Activated naive CD8-positive, alpha-beta T cell treated with anti-CD3 and anti-CD28 coated beads for 36 hours (primary cell): ENCODE measurements at regions not wholly inside any gene's neighbourhood (a gene's known extent, or its start where the extent isn't known, plus 50 kb on each side); places are given as distances from the start of the nearest gene placed in this dataset.

Experiments
- DNase-seq: peaks from one replicate; pipeline ENCODE4 v3.0.0; 2021
- H3K27ac Mint-ChIP-seq: one replicate; pipeline ENCODE4 v1.8.0; 2022; ENCODE audit warnings: mild to moderate bottlenecking, moderate library complexity, mixed read lengths
- H3K27me3 Mint-ChIP-seq: one replicate; pipeline ENCODE4 v1.8.0; 2022; ENCODE audit warnings: mild to moderate bottlenecking, mixed read lengths
- H3K36me3 Mint-ChIP-seq: one replicate; pipeline ENCODE4 v1.8.0; 2021; ENCODE audit warnings: mild to moderate bottlenecking, mixed read lengths
- H3K4me1 Mint-ChIP-seq: one replicate; pipeline ENCODE4 v1.8.0; 2021; ENCODE audit warnings: mixed read lengths
- H3K4me3 Mint-ChIP-seq: one replicate; pipeline ENCODE4 v1.8.0; 2022; ENCODE audit warnings: mild to moderate bottlenecking, moderate library complexity, mixed read lengths
- H3K9me3 Mint-ChIP-seq: one replicate; pipeline ENCODE4 v1.8.0; 2022; ENCODE audit warnings: mixed read lengths

- no peaks in the 10 kb centered on the region for H3K4me1 Mint-ChIP-seq
- peaks cover 34% of the 10 kb centered on the region for H3K27me3 Mint-ChIP-seq
- H3K4me3 Mint-ChIP-seq = no peak overlapping the region
- H3K36me3 Mint-ChIP-seq = no peaks in the 10 kb centered on the region
- DNase-seq = no peak
- no peak overlapping the region for H3K27ac Mint-ChIP-seq
- H3K9me3 Mint-ChIP-seq = no peaks in the 10 kb centered on the region
Observed at GRCh38 chr3:193790086-193790990, 197.3 kb downstream of the OPA1 start.

GRCh38 chr3:193791041-193792032, 198.3 kb downstream of the OPA1 start:
- H3K27me3 Mint-ChIP-seq = peaks cover 29% of the 10 kb centered on the region
- no peak for DNase-seq
- H3K27ac Mint-ChIP-seq = no peak overlapping the region
- H3K9me3 Mint-ChIP-seq = no peaks in the 10 kb centered on the region
- H3K36me3 Mint-ChIP-seq = no peaks in the 10 kb centered on the region
- H3K4me3 Mint-ChIP-seq = no peak overlapping the region
- no peaks in the 10 kb centered on the region for H3K4me1 Mint-ChIP-seq

- Mint-ChIP-seq H3K36me3 (no peaks in the 10 kb centered on the region), H3K27ac (no peak overlapping the region), H3K27me3 (peaks cover 18% of the 10 kb centered on the region), H3K9me3 (no peaks in the 10 kb centered on the region), H3K4me3 (no peak overlapping the region), H3K4me1 (no peaks in the 10 kb centered on the region)
- DNase-seq = no peak
Observed at GRCh38 chr3:193793123-193793522, 200.1 kb downstream of the OPA1 start.

- Mint-ChIP-seq H3K36me3 (no peaks in the 10 kb centered on the region), H3K4me3 (no peak overlapping the region), H3K27me3 (peaks cover 11% of the 10 kb centered on the region), H3K27ac (no peak overlapping the region), H3K4me1 (no peaks in the 10 kb centered on the region), H3K9me3 (no peaks in the 10 kb centered on the region)
- no peak for DNase-seq
Observed at GRCh38 chr3:193794002-193794881, 201.2 kb downstream of the OPA1 start.

- H3K27me3 Mint-ChIP-seq = peaks cover 11% of the 10 kb centered on the region
Observed at GRCh38 chr3:193795062-193795690, 202.2 kb downstream of the OPA1 start.

GRCh38 chr3:193796089-193796488, 203.1 kb downstream of the OPA1 start:
- DNase-seq = no peak
- no peaks in the 10 kb centered on the region for H3K4me1 Mint-ChIP-seq
- H3K27ac Mint-ChIP-seq = no peak overlapping the region
- H3K27me3 Mint-ChIP-seq = peaks cover 11% of the 10 kb centered on the region
- no peaks in the 10 kb centered on the region for H3K36me3 Mint-ChIP-seq
- no peak overlapping the region for H3K4me3 Mint-ChIP-seq
- H3K9me3 Mint-ChIP-seq = no peaks in the 10 kb centered on the region

More at GRCh38 chr3:193795062-193795690, 202.2 kb downstream of the OPA1 start:
- Mint-ChIP-seq H3K27ac (no peak overlapping the region), H3K4me1 (no peaks in the 10 kb centered on the region), H3K36me3 (no peaks in the 10 kb centered on the region), H3K9me3 (no peaks in the 10 kb centered on the region), H3K4me3 (no peak overlapping the region)
- no peak for DNase-seq

GRCh38 chr3:193797566-193797965, 204.6 kb downstream of the OPA1 start:
- DNase-seq = no peak
- Mint-ChIP-seq H3K4me1 (no peaks in the 10 kb centered on the region), H3K9me3 (no peaks in the 10 kb centered on the region), H3K4me3 (no peak overlapping the region), H3K27ac (no peak overlapping the region), H3K27me3 (peaks cover 6% of the 10 kb centered on the region), H3K36me3 (no peaks in the 10 kb centered on the region)

- Mint-ChIP-seq H3K27ac (no peak overlapping the region), H3K4me3 (no peak overlapping the region), H3K4me1 (no peaks in the 10 kb centered on the region), H3K36me3 (no peaks in the 10 kb centered on the region), H3K9me3 (no peaks in the 10 kb centered on the region), H3K27me3 (peaks cover 4% of the 10 kb centered on the region)
- DNase-seq = no peak
Observed at GRCh38 chr3:193798051-193798450, 205.0 kb downstream of the OPA1 start.

- no peak overlapping the region for H3K4me3 Mint-ChIP-seq
- no peaks in the 10 kb centered on the region for H3K36me3 Mint-ChIP-seq
- no peaks in the 10 kb centered on the region for H3K9me3 Mint-ChIP-seq
- H3K27ac Mint-ChIP-seq = no peak overlapping the region
- H3K27me3 Mint-ChIP-seq = no peaks in the 10 kb centered on the region
- no peaks in the 10 kb centered on the region for H3K4me1 Mint-ChIP-seq
- no peak for DNase-seq
Observed at GRCh38 chr3:193800138-193801043, 207.4 kb downstream of the OPA1 start.

GRCh38 chr3:193801097-193801496, 208.1 kb downstream of the OPA1 start:
- no peak overlapping the region for H3K27ac Mint-ChIP-seq
- no peak overlapping the region for H3K4me3 Mint-ChIP-seq
- no peaks in the 10 kb centered on the region for H3K4me1 Mint-ChIP-seq
- no peak for DNase-seq
- no peaks in the 10 kb centered on the region for H3K27me3 Mint-ChIP-seq
- H3K36me3 Mint-ChIP-seq = no peaks in the 10 kb centered on the region
- no peaks in the 10 kb centered on the region for H3K9me3 Mint-ChIP-seq

GRCh38 chr3:193803288-193803687, 210.3 kb downstream of the OPA1 start:
- Mint-ChIP-seq H3K27me3 (no peaks in the 10 kb centered on the region), H3K36me3 (no peaks in the 10 kb centered on the region), H3K27ac (no peak overlapping the region), H3K4me3 (no peak overlapping the region), H3K9me3 (no peaks in the 10 kb centered on the region), H3K4me1 (no peaks in the 10 kb centered on the region)
- no peak for DNase-seq

GRCh38 chr3:193805448-193805847, 212.4 kb downstream of the OPA1 start:
- Mint-ChIP-seq H3K4me1 (no peaks in the 10 kb centered on the region), H3K27ac (no peak overlapping the region), H3K4me3 (no peak overlapping the region), H3K9me3 (no peaks in the 10 kb centered on the region), H3K36me3 (no peaks in the 10 kb centered on the region), H3K27me3 (no peaks in the 10 kb centered on the region)
- DNase-seq = no peak

GRCh38 chr3:193808317-193808716, 215.3 kb downstream of the OPA1 start:
- Mint-ChIP-seq H3K36me3 (no peaks in the 10 kb centered on the region), H3K9me3 (no peaks in the 10 kb centered on the region)

More at GRCh38 chr3:193808317-193808716, 215.3 kb downstream of the OPA1 start:
- Mint-ChIP-seq H3K4me1 (no peaks in the 10 kb centered on the region), H3K4me3 (no peak overlapping the region), H3K27me3 (no peaks in the 10 kb centered on the region), H3K27ac (no peak overlapping the region)
- no peak for DNase-seq
